ENCODE measurements at regions not wholly inside any gene's neighbourhood (a gene's known extent, or its start where the extent isn't known, plus 50 kb on each side); places are given as distances from the start of the nearest gene placed in this dataset.
"Not testable (repeated sequence)": the region's sequence is repeated elsewhere in the genome, so short reads cannot be mapped to it uniquely, and the experiment has no call there.

DNA sequence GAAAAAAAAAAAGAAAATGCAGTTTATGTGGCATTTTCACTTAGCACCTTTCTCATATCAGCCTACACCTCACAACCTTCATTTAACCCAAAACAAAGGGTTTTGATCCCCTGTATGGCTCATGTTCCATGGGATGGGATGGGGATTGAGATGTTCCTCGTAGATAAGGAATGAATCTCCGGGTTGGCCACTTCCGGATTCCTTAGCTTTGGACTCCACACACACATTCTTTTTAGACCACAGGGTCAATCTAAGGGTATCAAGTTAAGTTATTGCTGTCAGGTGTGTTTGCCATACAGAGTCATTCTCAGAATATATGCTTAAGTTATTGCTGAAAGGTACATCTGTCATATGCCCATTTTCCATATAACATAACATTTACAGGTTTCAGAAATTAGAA is 301.4 kb upstream of the TGFBR2 start:
- DNase-seq: no peak

DNA sequence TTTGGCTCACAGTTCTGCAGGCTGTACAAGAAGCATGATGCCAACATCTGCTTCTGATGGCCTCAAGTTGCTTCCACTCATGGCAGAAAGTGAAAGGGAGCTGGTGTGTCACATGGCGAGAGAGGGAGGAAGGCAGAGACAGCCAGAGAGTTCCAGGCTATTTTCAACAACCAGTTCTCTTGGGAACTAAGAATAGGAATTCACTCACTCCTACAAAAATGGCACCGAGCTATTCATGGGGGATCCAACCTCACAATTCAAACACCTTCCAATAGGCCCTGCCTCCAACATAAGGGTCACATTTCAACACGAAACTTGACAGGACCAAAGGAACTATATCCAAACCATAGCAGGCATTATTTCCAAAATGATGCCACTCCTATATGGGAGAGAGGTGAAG is 299.5 kb upstream of the TGFBR2 start:
- DNase-seq: no peak

DNA sequence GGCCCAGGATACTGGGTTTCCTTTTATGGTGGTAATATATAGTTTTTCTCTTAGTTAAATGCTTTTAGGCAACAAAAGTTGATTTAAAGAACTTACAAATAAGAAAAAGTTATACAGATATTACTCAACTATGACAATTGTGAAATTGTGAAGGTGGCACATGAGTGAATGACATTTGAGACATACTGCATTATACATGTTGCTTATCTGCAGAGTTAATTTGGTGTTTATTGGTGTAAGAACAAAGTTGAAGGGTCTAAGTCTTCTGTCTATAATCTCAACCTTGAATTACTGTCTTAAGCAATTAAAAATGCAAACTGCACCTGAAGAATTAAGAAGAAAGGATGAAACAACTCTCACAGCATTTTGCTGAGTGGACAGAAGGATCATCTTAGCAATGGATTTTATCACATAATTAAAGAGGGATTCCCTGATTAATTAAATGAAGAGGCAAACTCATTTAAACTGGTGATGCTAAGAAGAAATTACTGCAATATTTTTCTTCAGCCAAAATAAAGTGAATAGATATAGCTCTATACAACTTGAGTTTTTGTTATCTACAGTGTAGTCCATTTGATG is 298.9 kb upstream of the TGFBR2 start:
- DNase-seq: no peak

DNA sequence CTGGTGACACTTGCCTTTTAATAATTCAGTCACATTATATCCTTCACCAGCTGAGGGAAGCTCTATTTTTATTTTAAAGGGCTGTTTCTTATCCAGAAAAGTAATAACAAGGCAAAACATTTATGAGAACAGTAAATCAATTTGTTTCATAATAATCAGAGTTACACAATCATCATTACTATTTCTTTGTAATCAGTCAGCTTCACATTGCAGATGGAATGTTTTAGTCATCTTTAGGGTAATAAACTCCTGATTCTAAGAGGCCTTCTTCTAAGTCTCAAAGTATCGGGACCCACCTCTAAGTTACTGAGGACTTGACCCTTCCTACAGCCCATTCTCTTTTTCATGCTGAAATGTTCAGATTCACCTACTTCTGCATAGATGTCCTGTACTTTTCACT is 298.3 kb upstream of the TGFBR2 start:
- DNase-seq: no peak

DNA sequence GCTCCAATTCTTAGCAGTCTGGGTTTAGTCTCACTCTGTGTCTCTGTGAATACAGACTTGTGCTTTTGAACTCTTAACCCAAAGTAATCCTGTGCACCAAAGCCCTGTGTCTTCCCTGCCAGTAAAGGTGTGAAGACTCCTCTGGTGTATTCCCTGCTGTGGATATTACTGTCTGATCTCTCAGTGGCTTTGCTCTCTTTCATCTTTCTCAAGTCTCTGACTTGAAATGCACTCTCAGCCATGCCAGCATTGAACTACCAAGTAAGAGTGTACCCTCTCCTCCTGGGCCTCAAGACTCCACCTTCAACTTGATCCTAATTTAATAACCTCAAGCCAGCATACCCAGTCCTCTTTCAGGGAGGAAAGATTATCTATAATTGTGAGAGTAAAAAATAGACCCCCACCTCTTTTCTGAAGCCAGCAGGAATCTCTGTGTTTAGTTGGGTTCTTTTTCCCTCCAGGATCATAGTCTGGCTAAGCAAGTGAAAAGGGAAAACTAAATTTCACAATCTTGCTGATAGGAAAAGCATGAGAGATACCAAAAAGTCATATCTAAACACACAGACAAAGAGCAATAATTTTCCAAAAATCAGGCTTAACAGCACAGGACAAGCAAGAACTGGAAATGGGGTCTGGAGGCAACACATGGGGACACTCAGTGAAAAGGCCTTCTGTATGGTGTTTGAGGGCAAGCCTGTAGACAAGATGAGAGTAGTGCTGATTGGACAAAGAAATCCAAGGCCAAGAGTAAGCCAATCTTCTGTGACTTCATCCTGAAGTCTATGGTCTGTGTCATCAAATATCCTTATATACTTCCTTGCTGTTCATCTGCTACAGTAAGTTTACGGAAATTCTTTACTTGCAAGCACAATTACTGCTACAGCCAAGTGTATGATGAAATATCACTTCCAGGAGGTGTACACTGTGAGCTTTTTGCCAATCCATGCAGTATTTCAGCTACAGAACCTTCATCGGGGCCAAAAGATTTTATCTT is 296.1 kb upstream of the TGFBR2 start:
- DNase-seq: no peak

DNA sequence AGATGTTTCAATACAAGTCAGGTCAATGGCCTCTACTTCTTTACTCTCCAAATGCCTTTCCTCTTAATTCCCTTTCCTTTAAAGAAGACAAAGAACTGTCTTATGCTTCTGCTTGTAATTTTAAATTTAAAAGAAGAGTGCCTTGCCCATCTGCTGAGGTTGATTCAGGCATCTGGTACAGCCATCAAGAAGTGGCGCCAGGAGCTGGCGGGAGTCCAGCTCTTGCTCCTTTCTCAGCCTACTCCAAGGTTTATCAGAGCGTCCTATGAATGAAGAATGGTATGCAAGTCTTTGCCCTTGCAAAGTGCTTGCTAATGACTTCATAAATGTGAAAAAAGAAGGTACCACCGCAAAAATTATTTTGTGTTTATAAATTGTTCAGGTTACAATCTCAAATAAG is 294.6 kb upstream of the TGFBR2 start:
- no peak for DNase-seq

DNA sequence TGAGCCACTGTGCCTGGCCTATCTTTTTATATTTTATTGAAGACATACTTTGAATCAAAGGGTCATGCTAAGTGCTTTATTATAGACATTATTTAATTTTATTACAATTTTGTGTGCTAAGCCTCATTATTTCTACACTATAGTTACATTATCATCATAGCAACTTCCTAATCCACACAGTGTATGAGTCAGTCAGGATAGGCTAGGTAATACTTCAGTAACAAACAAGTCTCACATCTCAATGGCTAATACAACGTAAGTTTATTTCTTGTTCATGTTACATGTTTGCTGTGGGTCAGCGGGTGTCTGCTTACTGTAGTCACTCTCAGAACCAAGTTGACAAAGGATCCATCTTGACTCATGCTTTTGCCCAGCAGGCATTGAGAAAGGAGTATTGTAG is 292.6 kb upstream of the TGFBR2 start:
- no peak for DNase-seq

DNA sequence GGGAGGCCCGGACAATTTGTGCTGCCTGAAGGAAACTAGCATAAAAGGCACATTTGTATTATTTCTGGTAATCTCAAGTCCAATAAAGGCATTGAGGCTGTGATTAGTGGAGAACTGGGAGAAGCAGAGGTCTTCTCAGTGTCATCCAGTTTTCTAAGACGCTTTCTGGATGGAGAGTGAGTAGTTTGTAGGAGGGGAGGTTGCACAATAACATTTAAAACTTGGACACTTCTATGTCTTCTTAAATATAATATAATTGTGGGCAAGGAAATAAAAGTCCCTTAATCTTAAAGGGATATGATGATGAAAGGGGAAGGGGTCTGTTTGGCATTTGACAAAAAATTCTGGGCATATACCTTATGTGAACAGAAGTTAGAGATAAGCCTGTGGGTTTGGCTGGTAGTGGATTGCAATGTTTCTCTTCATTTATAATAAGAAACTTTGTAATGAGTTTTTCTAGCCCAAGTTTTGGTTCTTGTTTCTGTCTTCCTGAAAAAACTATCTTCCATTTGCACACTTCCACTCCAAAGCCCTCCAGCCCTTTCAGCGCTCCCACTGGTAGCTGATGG is 291.6 kb upstream of the TGFBR2 start:
- no peak for DNase-seq

DNA sequence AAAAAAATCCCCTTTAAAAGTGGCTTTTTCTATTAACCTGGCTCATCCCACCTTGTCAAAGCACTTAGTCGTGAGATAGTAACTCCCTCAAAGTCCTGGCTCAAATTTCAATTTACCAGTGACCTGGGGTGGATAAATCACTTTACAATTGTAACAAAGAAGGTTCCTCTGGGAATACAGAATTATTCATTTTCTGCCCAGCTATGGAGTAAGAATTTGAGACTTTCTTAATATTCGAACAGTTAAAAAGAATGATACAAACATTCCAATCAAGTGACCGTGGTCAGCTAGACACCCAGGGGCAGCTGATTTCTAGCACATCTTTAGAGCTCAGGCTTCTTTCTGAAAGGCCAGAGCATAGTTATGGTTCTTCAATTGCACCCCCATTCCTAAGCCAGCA is 291.0 kb upstream of the TGFBR2 start:
- no peak for DNase-seq

DNA sequence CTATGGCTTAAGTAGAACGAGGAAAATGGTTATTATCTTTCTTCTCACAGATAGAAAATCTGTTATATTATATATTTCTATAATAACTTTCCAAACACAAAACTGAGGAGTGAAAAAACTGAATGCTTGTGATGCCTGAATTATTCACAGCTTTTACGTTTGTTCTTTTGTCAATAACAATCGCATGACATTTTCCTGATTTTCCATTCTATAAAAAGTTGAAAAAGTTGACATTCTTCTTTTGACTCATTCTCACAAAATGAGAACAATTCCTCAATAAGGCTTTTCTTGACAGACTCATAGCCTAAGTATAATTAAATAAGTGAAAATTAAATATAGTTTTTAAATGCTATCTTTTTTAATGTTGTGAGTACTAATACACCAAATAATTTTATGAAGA is 288.8 kb upstream of the TGFBR2 start:
- no peak for DNase-seq

DNA sequence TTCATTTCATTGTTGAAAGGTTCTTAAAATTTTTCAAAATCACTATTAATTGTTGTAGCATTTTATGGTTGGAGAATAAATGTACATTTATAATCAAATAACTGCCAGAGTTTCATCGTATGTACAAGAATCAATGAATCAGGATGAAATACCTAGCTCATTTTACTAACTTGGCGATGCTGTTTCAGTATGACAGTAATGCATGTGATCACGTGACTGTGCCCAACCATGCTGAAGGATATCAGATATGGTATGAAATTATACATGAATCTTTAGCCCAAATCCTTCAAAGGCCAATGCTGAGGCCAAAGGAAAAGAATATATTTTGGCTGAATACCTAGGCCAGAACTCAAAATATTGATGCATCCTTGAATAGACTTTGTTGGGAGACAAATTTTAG is 288.3 kb upstream of the TGFBR2 start:
- no peak for DNase-seq

DNA sequence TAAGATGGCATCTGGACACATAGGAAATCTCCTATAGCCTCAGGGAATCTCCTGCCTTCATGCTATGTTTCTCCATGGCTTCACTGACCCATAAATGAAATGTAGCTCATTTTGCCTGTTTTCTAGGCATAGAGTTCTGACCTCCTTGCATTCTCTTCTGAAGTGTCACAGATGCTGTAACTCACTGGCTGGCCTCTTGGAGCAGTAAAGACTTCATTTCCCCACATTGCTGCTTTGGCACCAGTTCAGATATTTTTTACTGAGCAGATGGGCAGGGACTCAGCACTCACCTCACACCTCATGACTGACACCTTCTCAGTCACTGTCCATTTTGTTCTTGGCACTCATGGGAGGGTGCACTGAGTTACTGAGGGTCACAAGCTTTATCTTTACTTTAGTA is 286.7 kb upstream of the TGFBR2 start:
- DNase-seq: peak; percentile 30

DNA sequence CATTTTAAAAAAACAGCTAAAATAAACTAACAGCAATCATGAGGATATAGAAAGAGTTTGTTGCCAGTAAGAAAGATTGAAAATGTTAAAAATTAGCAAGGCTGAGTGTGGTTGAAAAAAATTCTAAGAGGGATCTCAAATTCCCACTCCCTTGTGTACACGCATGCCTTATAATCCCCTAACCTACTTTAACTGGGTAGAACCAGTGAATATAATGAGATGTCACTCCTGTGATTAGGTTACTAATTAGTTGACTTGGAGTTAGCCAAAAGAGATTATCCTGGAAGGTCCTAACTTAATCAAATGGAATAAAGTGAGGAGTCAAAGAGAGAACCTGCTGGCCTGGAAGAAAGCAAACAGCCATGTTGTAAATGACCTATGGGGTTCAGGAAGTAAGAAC is 286.0 kb upstream of the TGFBR2 start:
- DNase-seq: no peak

DNA sequence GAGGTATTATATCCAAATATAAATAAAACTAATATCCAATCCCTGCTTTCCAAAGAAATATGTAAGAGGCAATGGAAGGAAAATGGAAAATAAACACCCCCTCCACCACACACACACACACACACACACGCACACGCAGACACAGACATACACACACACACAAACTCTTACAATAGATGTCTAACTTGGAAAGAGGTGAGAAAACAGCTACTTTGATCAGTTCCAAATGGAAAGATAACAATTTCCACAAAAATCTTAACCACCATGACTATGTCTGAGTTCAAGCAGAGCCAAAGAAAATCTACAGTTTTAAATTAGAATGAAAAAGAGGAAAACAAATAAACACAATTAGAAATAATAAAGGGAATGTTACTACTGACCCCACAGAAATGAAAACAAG is 285.3 kb upstream of the TGFBR2 start:
- DNase-seq: no peak

DNA sequence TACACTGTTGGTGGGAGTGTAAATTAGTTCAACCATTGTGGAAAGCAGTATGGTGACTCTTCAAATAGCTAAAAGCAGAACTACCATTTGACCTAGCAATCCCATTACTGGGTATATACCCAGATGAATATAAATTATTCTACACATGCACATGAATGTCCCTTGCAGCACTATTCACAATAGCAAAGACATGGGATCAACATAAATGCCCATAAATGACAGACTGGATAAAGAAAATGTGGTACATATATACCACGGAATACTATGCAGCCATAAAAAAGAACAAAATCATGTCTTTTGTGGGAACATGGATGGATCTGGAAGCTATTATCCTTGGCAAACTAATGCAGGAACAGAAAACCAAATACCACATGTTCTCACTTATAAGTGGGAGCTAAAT is 282.8 kb upstream of the TGFBR2 start:
- DNase-seq: not testable (repeated sequence)

DNA sequence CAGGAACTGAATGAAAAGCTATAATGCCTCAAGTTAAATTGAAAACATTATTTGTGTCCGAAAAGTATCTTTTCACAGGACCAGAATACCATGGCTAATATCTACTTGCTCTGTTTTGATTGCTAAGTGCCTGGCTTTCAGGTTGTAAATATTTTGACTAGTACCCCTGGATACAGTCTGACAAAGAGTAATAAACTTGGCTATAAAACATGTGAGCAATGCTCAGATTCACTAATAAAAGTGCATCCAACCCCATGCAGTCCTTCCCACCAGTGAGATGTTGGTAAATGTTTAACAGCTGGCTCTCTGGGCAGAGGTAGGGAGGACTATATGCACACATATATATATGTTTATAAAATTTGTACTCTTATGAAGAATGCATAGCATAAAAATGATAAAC is 281.8 kb upstream of the TGFBR2 start:
- DNase-seq: no peak

DNA sequence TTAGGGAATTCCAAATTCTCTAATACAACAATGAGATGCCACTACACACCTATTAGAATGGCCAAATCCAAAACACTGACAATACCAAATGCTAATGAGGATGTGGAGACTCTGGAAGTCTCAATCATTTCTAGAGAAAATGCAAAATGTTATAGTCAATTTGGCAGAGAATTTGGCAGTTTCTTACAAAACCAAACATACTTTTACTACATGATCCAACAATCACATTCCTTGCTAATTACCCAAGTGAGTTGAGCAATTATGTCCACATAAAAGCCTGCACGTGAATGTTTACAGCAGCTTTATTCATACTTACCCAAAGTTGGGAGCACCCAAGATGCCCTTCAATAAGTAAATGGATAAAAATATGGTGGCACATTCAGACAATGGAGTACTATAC is 278.4 kb upstream of the TGFBR2 start:
- not testable (repeated sequence) for DNase-seq

DNA sequence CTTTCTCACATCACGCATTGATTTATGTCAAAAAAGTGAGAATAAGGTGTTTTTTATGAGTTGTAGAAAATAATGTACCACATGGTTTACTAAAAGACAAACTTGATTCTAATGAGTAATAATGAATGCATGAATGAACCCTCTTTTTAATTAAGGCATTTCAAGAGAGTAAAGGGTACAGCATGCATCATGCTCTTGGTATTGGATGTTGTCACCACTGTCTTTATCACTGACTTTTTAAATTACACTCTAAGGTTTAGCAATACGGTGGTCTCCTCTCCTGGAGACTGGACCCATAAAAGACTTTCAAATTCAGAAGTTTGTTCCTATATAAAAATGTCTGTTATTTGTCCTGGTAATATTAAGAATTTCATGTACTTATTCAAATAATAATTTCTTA is 277.5 kb upstream of the TGFBR2 start:
- DNase-seq: not testable (repeated sequence)

DNA sequence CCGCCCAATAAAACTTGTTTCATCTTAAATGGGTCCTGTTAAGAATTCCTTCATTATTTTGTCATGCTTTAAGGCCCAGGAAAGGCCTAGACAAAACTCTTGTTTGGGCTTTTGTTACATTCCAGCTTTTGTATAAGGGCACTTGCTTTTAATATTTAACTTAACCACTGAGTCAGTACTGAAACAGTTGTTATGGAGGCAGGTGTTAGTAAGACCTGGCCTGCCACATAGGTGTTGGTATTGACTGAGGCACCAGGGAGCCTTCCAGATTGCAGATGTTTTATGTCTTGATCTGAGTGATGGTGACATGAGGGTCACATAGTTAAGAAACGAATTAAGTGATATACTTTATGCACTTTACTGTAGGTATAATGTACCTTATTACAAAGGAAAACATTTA is 274.9 kb upstream of the TGFBR2 start:
- DNase-seq: no peak

DNA sequence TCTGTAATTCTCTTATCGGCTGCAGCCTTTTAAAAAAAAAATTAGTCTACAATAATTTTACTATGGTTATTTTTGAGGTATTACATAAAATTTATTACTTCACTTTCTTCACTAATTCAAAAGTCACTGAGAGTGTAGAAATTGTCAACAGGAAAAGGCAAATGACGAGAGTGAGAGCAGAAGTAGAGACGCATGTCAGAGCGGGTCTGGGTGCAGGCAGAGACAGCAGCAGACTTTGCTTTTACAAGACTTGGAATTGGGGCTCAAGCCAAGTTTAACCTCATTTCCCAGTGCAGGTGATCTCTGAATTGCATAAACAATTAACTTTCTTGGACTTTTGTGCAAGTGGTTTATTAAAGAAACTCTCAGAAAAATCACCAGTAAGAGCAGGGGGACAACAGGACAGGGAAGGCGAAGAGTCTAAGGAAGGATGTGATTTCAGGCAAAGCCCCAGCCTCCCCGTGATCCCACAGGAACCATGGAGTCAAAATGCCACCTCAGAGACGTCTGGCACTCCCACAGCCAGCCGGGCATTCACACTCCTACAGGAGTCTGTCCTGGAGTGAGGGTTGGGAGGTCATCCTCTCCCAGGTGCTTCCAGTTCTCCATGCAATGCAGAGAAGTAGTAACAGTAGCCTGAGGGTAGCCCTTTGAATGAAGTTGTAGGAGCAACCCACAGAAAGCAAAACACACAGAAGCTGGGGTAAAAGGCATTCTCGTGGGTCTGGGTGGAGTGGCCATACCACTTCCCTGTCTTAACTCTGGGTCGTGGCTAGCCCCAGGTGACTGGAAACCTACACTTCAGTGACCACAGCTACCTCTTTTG is 274.0 kb upstream of the TGFBR2 start:
- DNase-seq: no peak

DNA sequence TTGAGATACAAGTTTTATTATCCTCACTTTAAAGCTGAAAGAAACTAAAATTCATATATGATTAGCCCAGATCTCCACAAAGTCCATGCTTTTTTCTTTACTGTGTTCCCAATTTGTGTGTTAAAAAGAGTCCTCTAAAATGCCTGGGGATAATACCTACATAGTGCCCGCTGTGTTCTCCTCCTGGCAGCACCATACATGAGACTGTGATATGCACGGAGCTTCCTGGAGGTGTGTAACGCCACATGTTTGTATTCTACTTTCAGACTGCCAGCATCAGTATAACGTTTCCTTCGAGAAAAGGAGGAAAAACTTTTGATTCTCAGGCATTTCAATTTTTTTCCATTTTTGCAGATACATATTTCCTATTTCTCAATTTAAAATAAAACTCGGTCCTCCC is 273.3 kb upstream of the TGFBR2 start:
- DNase-seq: no peak

DNA sequence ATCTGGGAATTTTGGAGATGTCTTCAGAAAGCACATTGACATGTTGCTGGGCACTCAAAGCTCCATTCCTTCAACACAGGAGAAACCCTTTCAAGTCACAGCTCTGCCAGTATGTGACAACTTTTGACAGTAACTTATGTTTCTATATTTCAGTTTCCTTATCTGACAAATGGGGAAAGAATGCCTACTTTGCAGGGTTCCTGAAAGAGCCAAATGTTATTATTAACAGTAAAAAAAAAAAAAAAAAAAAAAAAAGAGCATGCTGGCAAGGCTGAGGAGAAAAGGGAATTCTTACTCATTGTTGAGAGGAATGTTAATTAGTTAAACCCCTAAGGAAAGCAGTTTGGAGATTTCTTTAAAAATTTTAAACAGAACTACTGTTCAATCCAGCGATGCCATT is 272.5 kb upstream of the TGFBR2 start:
- no peak for DNase-seq

DNA sequence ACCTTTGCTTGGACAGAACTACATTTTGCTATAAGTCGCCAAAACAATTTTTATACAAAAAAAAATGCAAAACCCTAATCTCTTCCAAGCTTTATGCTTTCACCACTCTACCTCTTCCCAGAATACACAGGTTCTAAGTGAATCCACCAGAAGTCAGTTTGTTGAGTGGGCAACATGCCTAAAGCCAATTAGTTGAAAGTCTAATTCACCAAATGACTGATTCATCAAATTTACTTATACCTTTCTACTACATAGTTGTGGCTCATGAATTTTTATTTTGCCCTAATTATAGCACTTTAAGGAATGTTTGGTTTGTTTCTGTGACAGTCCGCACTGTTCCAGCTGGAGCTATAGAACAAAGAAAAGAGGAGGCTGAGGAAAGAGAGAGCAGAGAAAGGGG is 265.9 kb upstream of the TGFBR2 start:
- DNase-seq: no peak
